GM23338 (cell line): ENCODE measurements at regions not wholly inside any gene's neighbourhood (a gene's known extent, or its start where the extent isn't known, plus 50 kb on each side); places are given as distances from the start of the nearest gene placed in this dataset.

Experiments used
- ATAC-seq: fragments of 200-7000 bp; cut with Tn5 transposase; 3 replicates; pipeline ENCODE4 v1.9.1; 2020
- DNase-seq: peaks from one replicate; pipeline ENCODE4 v3.0.0-alpha.2; 2015; ENCODE audit warnings: low spot score
- H2AFZ ChIP-seq: fragments of 200-600 bp; sonication (generic); 2 replicates; pipeline ENCODE4 v1.8.0; 2016; ENCODE audit warnings: antibody characterized with exemption, mild to moderate bottlenecking, moderate library complexity
- H3F3A ChIP-seq: fragments of 200-600 bp; sonication (generic); replicated peaks from 2 replicates; pipeline ENCODE4 v1.8.0; 2017; ENCODE audit warnings: antibody characterized with exemption, mixed run types, low read depth
- H3K27ac ChIP-seq: fragments of 200-600 bp; sonication (generic); 2 replicates; pipeline ENCODE4 v1.6.1; 2016; ENCODE audit warnings: low read depth
- H3K27me3 ChIP-seq: fragments of 200-600 bp; sonication (generic); 2 replicates; pipeline ENCODE4 v1.8.0; 2016; ENCODE audit warnings: mild to moderate bottlenecking, mixed run types, moderate library complexity; ENCODE audit not compliant: insufficient read depth
- H3K36me3 ChIP-seq: fragments of 200-600 bp; sonication (generic); 2 replicates; pipeline ENCODE4 v1.8.0; 2016; ENCODE audit warnings: mild to moderate bottlenecking; ENCODE audit not compliant: insufficient read depth
- H3K4me1 ChIP-seq: fragments of 200-600 bp; sonication (generic); 2 replicates; pipeline ENCODE4 v1.8.0; 2016; ENCODE audit warnings: mild to moderate bottlenecking, moderate library complexity; ENCODE audit not compliant: insufficient read depth
- H3K4me2 ChIP-seq: fragments of 200-600 bp; sonication (generic); 2 replicates; pipeline ENCODE4 v1.7.1; 2017; ENCODE audit warnings: mixed run types
- H3K4me3 ChIP-seq: fragments of 200-600 bp; sonication (generic); 2 replicates; pipeline ENCODE4 v1.6.1; 2016; ENCODE audit warnings: mixed run types
- H3K79me2 ChIP-seq: fragments of 200-600 bp; sonication (generic); replicated peaks from 2 replicates; pipeline ENCODE4 v1.8.0; 2017; ENCODE audit warnings: mild to moderate bottlenecking; ENCODE audit not compliant: insufficient read depth
- H3K9me2 ChIP-seq: fragments of 200-600 bp; sonication (generic); 2 replicates; pipeline ENCODE4 v1.8.0; 2017; ENCODE audit not compliant: insufficient read depth
- H4K20me1 ChIP-seq: fragments of 200-600 bp; sonication (generic); replicated peaks from 2 replicates; pipeline ENCODE4 v1.8.0; 2017; ENCODE audit warnings: mild to moderate bottlenecking; ENCODE audit not compliant: insufficient read depth
- H3K27ac Mint-ChIP-seq: 2 replicates; pipeline ENCODE4 v1.8.0; 2020; ENCODE audit warnings: inconsistent platforms, mild to moderate bottlenecking, moderate library complexity, mixed read lengths
- H3K27me3 Mint-ChIP-seq: 3 replicates; pipeline ENCODE4 v1.8.0; 2022; ENCODE audit warnings: low read depth, mild to moderate bottlenecking, moderate library complexity, mixed read lengths, inconsistent platforms; ENCODE audit not compliant: insufficient read depth, poor library complexity
- H3K36me3 Mint-ChIP-seq: 3 replicates; pipeline ENCODE4 v1.8.0; 2021; ENCODE audit warnings: low read depth, mild to moderate bottlenecking, inconsistent platforms, moderate library complexity, mixed read lengths
- H3K4me1 Mint-ChIP-seq: 3 replicates; pipeline ENCODE4 v1.8.0; 2020; ENCODE audit warnings: mild to moderate bottlenecking, inconsistent platforms, mixed read lengths
- H3K4me3 Mint-ChIP-seq: 3 replicates; pipeline ENCODE4 v1.8.0; 2021; ENCODE audit warnings: moderate library complexity, mild to moderate bottlenecking, inconsistent platforms, mixed read lengths
- H3K9me3 Mint-ChIP-seq: 3 replicates; pipeline ENCODE4 v1.8.0; 2020; ENCODE audit warnings: moderate library complexity, mild to moderate bottlenecking, inconsistent platforms, mixed read lengths
- CREB1 ChIP-seq: fragments of 250-450 bp; sonication (Bioruptor Pico); IDR thresholded peaks from 2 replicates; pipeline ENCODE4 v1.5.0; 2020; ENCODE audit warnings: low read depth, mild to moderate bottlenecking, moderate library complexity
- EZH2 ChIP-seq: fragments of 200-600 bp; sonication (generic); IDR thresholded peaks from one replicate; pipeline ENCODE4 v1.8.0; 2017; ENCODE audit warnings: antibody characterized with exemption, mild to moderate bottlenecking, low read depth; ENCODE audit not compliant: unreplicated experiment
- EZH2phosphoT487 ChIP-seq: fragments of 200-600 bp; sonication (generic); IDR thresholded peaks from one replicate; pipeline ENCODE4 v1.8.1; 2018; ENCODE audit warnings: antibody characterized with exemption; ENCODE audit not compliant: unreplicated experiment
- NANOG ChIP-seq: IDR thresholded peaks from 2 replicates; pipeline ENCODE4 v1.6.1; 2016; ENCODE audit warnings: antibody characterized with exemption, borderline replicate concordance
- POLR2AphosphoS5 ChIP-seq: IDR thresholded peaks from 2 replicates; pipeline ENCODE4 v1.6.1; 2016; ENCODE audit warnings: antibody characterized with exemption, low read depth
- STAT1 ChIP-seq: IDR thresholded peaks from one replicate; pipeline ENCODE4 v1.6.1; 2016; ENCODE audit warnings: antibody characterized with exemption; ENCODE audit not compliant: unreplicated experiment
- ZNF114 ChIP-seq: fragments of 250-450 bp; sonication (Bioruptor Pico); IDR thresholded peaks from 2 replicates; pipeline ENCODE4 v1.5.0; 2020; ENCODE audit warnings: mild to moderate bottlenecking, moderate library complexity
- TF ChIP-seq, protein P1 (sequence below): IDR thresholded peaks from 2 replicates; pipeline ENCODE4 v1.6.1; 2016; ENCODE audit warnings: antibody characterized with exemption
- TF ChIP-seq, protein P2 (sequence below), 2 experiments: fragments of 200-600 bp in 1 of 2; sonication (generic) in 1 of 2; conservative IDR thresholded peaks; 2 replicates each; pipeline versions ENCODE4 v1.5.1 to v1.6.1; 2016 to 2017; ENCODE audit warnings: antibody characterized with exemption in 2 of 2, low read depth in 2 of 2, mild to moderate bottlenecking in 2 of 2, moderate library complexity in 1 of 2
- TF ChIP-seq, protein P3 (sequence below): IDR thresholded peaks from one replicate; pipeline ENCODE4 v1.6.1; 2018; ENCODE audit warnings: antibody characterized with exemption; ENCODE audit not compliant: unreplicated experiment

DNA sequence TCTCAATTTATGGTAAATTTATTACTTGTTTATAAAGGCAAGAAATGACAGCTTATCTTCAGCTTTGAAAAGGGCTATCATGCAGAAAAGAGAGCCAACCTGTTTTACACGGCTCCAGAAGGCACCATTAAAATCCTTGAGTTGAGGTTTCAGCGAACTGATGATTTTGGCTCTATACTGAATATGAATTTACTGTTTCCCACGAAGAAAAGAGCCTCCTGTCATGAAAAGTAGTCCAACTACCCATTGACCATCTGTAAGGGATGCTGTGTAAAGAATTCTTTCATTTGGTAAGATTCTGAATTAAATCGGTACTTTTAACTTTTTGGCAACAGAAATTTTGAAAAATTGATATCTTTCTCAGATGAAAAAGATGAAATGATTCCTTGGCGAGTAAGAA, 657.6 kb upstream of the ZNF608 start:
- H4K20me1 ChIP-seq: no peaks in the 10 kb centered on the region

DNA sequence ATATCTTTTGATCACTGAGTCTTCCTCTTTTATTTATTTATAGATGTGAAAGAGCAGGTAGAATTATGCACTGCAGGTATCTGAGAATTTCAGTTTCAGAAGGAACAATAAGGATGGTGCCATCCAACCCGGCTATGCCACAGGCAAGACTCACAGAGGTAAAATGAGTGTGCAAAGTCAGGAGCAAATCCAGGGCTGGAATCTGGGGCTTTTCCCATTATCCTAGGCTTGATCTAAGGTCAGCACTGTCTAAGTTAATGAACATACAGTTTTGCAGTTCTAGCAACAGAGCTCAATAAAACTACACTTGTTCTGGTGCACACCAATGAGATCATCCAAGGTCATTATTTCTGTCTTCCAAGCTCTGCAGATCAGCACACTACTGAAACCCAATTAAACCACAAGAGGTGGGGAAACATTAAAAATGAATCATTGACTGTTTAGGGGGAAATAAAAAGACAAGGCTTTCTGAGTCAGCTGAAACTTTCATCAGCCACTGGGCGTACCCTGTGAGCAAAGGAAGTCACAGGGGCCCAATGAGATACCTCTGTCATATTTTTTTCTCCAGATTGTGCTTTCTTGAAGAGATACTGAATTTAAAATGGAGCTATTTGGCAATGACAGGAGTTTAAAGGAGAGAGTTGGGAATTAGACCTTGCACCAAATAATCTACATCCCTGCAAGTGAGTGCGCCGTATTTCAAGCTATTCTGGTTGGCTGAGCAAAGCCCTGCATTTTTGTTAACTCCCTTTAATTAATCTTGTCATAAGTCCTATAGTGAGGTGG, 662.2 kb upstream of the ZNF608 start:
- Mint-ChIP-seq H3K9me3 (peaks cover 4% of the 10 kb centered on the region; the same call in 2 of the 3 replicates), H3K4me1 (peaks cover 53% of the 10 kb centered on the region), H3K27ac (peak overlapping the region; percentile 0), H3K36me3 (peaks cover 12% of the 10 kb centered on the region; the same call in 2 of the 3 replicates), H3K27me3 (no peaks in the 10 kb centered on the region), H3K4me3 (no peak overlapping the region)
- H3K27me3 ChIP-seq: no peaks in the 10 kb centered on the region
- DNase-seq: no peak
- H3K4me2 ChIP-seq: 0 out of 2 replicates have a peak overlapping the region, but pooled peaks have one; percentile 5
- H2AFZ ChIP-seq: 0 out of 2 replicates have a peak overlapping the region, but pooled peaks have one; percentile 58
- no peak overlapping the region for H3K4me3 ChIP-seq
- ATAC-seq: no peak
- H3K36me3 ChIP-seq: no peaks in the 10 kb centered on the region
- H4K20me1 ChIP-seq: no peaks in the 10 kb centered on the region
- no peak overlapping the region for H3K27ac ChIP-seq
- H3F3A ChIP-seq: no peaks in the 10 kb centered on the region
- H3K79me2 ChIP-seq: no peaks in the 10 kb centered on the region
- peaks cover 2% of the 10 kb centered on the region; the same call in 1 of the 2 replicates for H3K9me2 ChIP-seq
- H3K4me1 ChIP-seq: peaks cover 50% of the 10 kb centered on the region
- TF ChIP-seq, protein P1, sequence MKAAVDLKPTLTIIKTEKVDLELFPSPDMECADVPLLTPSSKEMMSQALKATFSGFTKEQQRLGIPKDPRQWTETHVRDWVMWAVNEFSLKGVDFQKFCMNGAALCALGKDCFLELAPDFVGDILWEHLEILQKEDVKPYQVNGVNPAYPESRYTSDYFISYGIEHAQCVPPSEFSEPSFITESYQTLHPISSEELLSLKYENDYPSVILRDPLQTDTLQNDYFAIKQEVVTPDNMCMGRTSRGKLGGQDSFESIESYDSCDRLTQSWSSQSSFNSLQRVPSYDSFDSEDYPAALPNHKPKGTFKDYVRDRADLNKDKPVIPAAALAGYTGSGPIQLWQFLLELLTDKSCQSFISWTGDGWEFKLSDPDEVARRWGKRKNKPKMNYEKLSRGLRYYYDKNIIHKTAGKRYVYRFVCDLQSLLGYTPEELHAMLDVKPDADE: no peak
- TF ChIP-seq CREB1 (CRISPR knock-in tag) (no peak), EZH2phosphoT487 (no peak), ZNF114 (CRISPR knock-in tag) (no peak), EZH2 (no peak), STAT1 (no peak), POLR2AphosphoS5 (no peak), NANOG (no peak)
- TF ChIP-seq, protein P2, sequence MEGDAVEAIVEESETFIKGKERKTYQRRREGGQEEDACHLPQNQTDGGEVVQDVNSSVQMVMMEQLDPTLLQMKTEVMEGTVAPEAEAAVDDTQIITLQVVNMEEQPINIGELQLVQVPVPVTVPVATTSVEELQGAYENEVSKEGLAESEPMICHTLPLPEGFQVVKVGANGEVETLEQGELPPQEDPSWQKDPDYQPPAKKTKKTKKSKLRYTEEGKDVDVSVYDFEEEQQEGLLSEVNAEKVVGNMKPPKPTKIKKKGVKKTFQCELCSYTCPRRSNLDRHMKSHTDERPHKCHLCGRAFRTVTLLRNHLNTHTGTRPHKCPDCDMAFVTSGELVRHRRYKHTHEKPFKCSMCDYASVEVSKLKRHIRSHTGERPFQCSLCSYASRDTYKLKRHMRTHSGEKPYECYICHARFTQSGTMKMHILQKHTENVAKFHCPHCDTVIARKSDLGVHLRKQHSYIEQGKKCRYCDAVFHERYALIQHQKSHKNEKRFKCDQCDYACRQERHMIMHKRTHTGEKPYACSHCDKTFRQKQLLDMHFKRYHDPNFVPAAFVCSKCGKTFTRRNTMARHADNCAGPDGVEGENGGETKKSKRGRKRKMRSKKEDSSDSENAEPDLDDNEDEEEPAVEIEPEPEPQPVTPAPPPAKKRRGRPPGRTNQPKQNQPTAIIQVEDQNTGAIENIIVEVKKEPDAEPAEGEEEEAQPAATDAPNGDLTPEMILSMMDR (conservative IDR thresholded peaks at IDR 0.05; ENCODE audit: low read depth in 2 of 2): no peak
- TF ChIP-seq, protein P3, sequence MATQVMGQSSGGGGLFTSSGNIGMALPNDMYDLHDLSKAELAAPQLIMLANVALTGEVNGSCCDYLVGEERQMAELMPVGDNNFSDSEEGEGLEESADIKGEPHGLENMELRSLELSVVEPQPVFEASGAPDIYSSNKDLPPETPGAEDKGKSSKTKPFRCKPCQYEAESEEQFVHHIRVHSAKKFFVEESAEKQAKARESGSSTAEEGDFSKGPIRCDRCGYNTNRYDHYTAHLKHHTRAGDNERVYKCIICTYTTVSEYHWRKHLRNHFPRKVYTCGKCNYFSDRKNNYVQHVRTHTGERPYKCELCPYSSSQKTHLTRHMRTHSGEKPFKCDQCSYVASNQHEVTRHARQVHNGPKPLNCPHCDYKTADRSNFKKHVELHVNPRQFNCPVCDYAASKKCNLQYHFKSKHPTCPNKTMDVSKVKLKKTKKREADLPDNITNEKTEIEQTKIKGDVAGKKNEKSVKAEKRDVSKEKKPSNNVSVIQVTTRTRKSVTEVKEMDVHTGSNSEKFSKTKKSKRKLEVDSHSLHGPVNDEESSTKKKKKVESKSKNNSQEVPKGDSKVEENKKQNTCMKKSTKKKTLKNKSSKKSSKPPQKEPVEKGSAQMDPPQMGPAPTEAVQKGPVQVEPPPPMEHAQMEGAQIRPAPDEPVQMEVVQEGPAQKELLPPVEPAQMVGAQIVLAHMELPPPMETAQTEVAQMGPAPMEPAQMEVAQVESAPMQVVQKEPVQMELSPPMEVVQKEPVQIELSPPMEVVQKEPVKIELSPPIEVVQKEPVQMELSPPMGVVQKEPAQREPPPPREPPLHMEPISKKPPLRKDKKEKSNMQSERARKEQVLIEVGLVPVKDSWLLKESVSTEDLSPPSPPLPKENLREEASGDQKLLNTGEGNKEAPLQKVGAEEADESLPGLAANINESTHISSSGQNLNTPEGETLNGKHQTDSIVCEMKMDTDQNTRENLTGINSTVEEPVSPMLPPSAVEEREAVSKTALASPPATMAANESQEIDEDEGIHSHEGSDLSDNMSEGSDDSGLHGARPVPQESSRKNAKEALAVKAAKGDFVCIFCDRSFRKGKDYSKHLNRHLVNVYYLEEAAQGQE: no peak

More for the DNA sequence above, 657.6 kb upstream of the ZNF608 start:
- no peak overlapping the region for H3K4me3 ChIP-seq
- H3K36me3 ChIP-seq: no peaks in the 10 kb centered on the region
- peaks cover 11% of the 10 kb centered on the region; the same call in 1 of the 2 replicates for H3K4me1 ChIP-seq
- no peaks in the 10 kb centered on the region for H3K79me2 ChIP-seq
- no peak overlapping the region for H3K4me3 Mint-ChIP-seq
- no peak overlapping the region for H3K27ac Mint-ChIP-seq
- H3F3A ChIP-seq: no peaks in the 10 kb centered on the region
- DNase-seq: no peak
- H2AFZ ChIP-seq: no peak overlapping the region
- peaks cover 12% of the 10 kb centered on the region; the same call in 2 of the 3 replicates for H3K36me3 Mint-ChIP-seq
- no peaks in the 10 kb centered on the region for H3K27me3 Mint-ChIP-seq
- H3K27ac ChIP-seq: no peak overlapping the region
- no peak overlapping the region for H3K4me2 ChIP-seq
- peaks cover 2% of the 10 kb centered on the region; the same call in 1 of the 2 replicates for H3K9me2 ChIP-seq
- TF ChIP-seq, protein P3: no peak
- TF ChIP-seq POLR2AphosphoS5: no peak
- no peak for ATAC-seq
- H3K27me3 ChIP-seq: no peaks in the 10 kb centered on the region
- H3K4me1 Mint-ChIP-seq: peaks cover 14% of the 10 kb centered on the region; the same call in 2 of the 3 replicates
- peaks cover 4% of the 10 kb centered on the region; the same call in 2 of the 3 replicates for H3K9me3 Mint-ChIP-seq
